ENCODE measurements at regions not wholly inside any gene's neighbourhood (a gene's known extent, or its start where the extent isn't known, plus 50 kb on each side); places are given as distances from the start of the nearest gene placed in this dataset.

DNA sequence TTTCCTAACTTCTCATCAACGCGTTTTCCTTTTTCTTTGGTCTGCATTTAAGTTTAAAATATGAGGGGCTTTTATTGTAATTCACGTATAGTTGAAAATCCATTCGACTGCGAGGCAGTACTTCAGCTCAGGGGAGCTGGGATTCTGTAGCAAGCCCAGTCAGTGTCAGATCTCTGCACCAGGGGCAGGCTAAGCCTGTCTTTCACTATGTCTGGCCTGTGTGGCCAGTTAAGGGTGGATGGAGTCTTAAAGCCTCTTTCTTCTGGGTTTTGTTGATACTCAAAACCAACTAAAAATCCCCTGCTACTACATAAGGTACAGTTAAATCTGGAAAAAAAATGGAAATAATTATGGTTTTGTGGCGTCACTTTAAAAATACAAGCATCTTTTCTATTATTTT is 124.7 kb downstream of the TYW3 start:
- no peaks in the 10 kb centered on the region for H4K20me1 ChIP-seq (replicated peaks; ENCODE audit: insufficient read depth)
- ATAC-seq: peak; percentile 70; the same call in 2 of the 3 replicates
- H3K27ac Mint-ChIP-seq: no peak overlapping the region; the same call in 1 of the 2 replicates
- no peaks in the 10 kb centered on the region for H3K27me3 ChIP-seq (ENCODE audit: insufficient read depth)
- H3K27me3 Mint-ChIP-seq (ENCODE audit: insufficient read depth, low read depth, poor library complexity): no peaks in the 10 kb centered on the region
- DNase-seq (ENCODE audit: low spot score): no peak
- H3K79me2 ChIP-seq (replicated peaks; ENCODE audit: insufficient read depth): no peaks in the 10 kb centered on the region
- peaks cover 17% of the 10 kb centered on the region for H3K9me2 ChIP-seq (ENCODE audit: insufficient read depth)
- H3F3A ChIP-seq (replicated peaks; ENCODE audit: low read depth): no peaks in the 10 kb centered on the region
- peaks cover 7% of the 10 kb centered on the region; the same call in 1 of the 3 replicates for H3K36me3 Mint-ChIP-seq (ENCODE audit: low read depth)
- peaks cover 4% of the 10 kb centered on the region; the same call in 1 of the 3 replicates for H3K9me3 Mint-ChIP-seq
- no peak overlapping the region for H3K4me2 ChIP-seq
- no peaks in the 10 kb centered on the region for H3K36me3 ChIP-seq (ENCODE audit: insufficient read depth)
- TF ChIP-seq, protein P1, sequence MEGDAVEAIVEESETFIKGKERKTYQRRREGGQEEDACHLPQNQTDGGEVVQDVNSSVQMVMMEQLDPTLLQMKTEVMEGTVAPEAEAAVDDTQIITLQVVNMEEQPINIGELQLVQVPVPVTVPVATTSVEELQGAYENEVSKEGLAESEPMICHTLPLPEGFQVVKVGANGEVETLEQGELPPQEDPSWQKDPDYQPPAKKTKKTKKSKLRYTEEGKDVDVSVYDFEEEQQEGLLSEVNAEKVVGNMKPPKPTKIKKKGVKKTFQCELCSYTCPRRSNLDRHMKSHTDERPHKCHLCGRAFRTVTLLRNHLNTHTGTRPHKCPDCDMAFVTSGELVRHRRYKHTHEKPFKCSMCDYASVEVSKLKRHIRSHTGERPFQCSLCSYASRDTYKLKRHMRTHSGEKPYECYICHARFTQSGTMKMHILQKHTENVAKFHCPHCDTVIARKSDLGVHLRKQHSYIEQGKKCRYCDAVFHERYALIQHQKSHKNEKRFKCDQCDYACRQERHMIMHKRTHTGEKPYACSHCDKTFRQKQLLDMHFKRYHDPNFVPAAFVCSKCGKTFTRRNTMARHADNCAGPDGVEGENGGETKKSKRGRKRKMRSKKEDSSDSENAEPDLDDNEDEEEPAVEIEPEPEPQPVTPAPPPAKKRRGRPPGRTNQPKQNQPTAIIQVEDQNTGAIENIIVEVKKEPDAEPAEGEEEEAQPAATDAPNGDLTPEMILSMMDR (conservative IDR thresholded peaks at IDR 0.05; ENCODE audit: low read depth in 2 of 2): 0 out of 4 replicates have a peak, but pooled peaks of 1 of the 2 experiments have one; percentile 7
- TF ChIP-seq EZH2 (IDR thresholded peaks at IDR 0.05; ENCODE audit: low read depth, unreplicated experiment) (no peak), STAT1 (IDR thresholded peaks at IDR 0.05; ENCODE audit: unreplicated experiment) (no peak), ZNF331 (CRISPR knock-in tag; IDR thresholded peaks at IDR 0.05; ENCODE audit: low read depth) (no peak)
- H3K27ac ChIP-seq (ENCODE audit: low read depth): no peak overlapping the region
- H3K4me1 ChIP-seq (ENCODE audit: insufficient read depth): peaks cover 15% of the 10 kb centered on the region; the same call in 1 of the 2 replicates
- H3K4me3 Mint-ChIP-seq: no peak overlapping the region
- H3K4me1 Mint-ChIP-seq: peaks cover 22% of the 10 kb centered on the region
- H2AFZ ChIP-seq: no peak overlapping the region
- H3K4me3 ChIP-seq: no peak overlapping the region

DNA sequence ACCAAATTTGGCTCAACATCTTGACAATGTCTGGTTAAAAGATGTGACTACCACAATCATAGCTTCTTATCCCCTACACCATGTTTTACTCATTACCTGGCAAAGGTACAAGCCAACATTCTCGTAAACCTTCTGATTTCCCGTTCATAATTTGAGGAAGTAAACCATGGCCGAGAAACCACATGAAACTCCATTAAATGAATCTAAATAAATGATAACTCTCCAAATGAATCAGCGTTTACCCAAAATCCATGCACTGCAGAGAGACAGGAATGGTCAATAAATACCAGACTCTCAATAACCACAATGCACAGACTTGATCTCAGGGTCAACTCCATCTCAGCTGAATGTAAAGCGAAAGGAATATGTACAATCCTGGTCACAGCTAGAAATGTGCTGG is 125.2 kb downstream of the TYW3 start:
- Histone ChIP-seq H3K27me3 (ENCODE audit: insufficient read depth) (no peaks in the 10 kb centered on the region), H4K20me1 (replicated peaks; ENCODE audit: insufficient read depth) (no peaks in the 10 kb centered on the region), H3K4me1 (ENCODE audit: insufficient read depth) (peaks cover 15% of the 10 kb centered on the region; the same call in 1 of the 2 replicates), H3K79me2 (replicated peaks; ENCODE audit: insufficient read depth) (no peaks in the 10 kb centered on the region), H3K9me2 (ENCODE audit: insufficient read depth) (peaks cover 17% of the 10 kb centered on the region), H3K27ac (ENCODE audit: low read depth) (no peak overlapping the region), H3K4me2 (no peak overlapping the region), H3K4me3 (no peak overlapping the region), H2AFZ (peak overlapping the region; percentile 67; the same call in 1 of the 2 replicates), H3K36me3 (ENCODE audit: insufficient read depth) (no peaks in the 10 kb centered on the region), H3F3A (replicated peaks; ENCODE audit: low read depth) (no peaks in the 10 kb centered on the region)
- DNase-seq (ENCODE audit: low spot score) (no peak), ATAC-seq (no peak)
- Mint-ChIP-seq H3K4me1 (peaks cover 22% of the 10 kb centered on the region), H3K9me3 (peaks cover 9% of the 10 kb centered on the region; the same call in 1 of the 3 replicates), H3K27me3 (ENCODE audit: insufficient read depth, low read depth, poor library complexity) (no peaks in the 10 kb centered on the region), H3K4me3 (no peak overlapping the region), H3K27ac (no peak overlapping the region), H3K36me3 (ENCODE audit: low read depth) (peaks cover 7% of the 10 kb centered on the region; the same call in 2 of the 3 replicates)
- TF ChIP-seq EZH2phosphoT487 (IDR thresholded peaks at IDR 0.05; ENCODE audit: unreplicated experiment): no peak
- TF ChIP-seq POLR2AphosphoS5 (IDR thresholded peaks at IDR 0.05; ENCODE audit: low read depth): no peak
- TF ChIP-seq, protein P1 (conservative IDR thresholded peaks at IDR 0.05; ENCODE audit: low read depth in 2 of 2): no peak
- no peak for TF ChIP-seq ZNF331 (CRISPR knock-in tag; IDR thresholded peaks at IDR 0.05; ENCODE audit: low read depth)
- TF ChIP-seq, protein P2, sequence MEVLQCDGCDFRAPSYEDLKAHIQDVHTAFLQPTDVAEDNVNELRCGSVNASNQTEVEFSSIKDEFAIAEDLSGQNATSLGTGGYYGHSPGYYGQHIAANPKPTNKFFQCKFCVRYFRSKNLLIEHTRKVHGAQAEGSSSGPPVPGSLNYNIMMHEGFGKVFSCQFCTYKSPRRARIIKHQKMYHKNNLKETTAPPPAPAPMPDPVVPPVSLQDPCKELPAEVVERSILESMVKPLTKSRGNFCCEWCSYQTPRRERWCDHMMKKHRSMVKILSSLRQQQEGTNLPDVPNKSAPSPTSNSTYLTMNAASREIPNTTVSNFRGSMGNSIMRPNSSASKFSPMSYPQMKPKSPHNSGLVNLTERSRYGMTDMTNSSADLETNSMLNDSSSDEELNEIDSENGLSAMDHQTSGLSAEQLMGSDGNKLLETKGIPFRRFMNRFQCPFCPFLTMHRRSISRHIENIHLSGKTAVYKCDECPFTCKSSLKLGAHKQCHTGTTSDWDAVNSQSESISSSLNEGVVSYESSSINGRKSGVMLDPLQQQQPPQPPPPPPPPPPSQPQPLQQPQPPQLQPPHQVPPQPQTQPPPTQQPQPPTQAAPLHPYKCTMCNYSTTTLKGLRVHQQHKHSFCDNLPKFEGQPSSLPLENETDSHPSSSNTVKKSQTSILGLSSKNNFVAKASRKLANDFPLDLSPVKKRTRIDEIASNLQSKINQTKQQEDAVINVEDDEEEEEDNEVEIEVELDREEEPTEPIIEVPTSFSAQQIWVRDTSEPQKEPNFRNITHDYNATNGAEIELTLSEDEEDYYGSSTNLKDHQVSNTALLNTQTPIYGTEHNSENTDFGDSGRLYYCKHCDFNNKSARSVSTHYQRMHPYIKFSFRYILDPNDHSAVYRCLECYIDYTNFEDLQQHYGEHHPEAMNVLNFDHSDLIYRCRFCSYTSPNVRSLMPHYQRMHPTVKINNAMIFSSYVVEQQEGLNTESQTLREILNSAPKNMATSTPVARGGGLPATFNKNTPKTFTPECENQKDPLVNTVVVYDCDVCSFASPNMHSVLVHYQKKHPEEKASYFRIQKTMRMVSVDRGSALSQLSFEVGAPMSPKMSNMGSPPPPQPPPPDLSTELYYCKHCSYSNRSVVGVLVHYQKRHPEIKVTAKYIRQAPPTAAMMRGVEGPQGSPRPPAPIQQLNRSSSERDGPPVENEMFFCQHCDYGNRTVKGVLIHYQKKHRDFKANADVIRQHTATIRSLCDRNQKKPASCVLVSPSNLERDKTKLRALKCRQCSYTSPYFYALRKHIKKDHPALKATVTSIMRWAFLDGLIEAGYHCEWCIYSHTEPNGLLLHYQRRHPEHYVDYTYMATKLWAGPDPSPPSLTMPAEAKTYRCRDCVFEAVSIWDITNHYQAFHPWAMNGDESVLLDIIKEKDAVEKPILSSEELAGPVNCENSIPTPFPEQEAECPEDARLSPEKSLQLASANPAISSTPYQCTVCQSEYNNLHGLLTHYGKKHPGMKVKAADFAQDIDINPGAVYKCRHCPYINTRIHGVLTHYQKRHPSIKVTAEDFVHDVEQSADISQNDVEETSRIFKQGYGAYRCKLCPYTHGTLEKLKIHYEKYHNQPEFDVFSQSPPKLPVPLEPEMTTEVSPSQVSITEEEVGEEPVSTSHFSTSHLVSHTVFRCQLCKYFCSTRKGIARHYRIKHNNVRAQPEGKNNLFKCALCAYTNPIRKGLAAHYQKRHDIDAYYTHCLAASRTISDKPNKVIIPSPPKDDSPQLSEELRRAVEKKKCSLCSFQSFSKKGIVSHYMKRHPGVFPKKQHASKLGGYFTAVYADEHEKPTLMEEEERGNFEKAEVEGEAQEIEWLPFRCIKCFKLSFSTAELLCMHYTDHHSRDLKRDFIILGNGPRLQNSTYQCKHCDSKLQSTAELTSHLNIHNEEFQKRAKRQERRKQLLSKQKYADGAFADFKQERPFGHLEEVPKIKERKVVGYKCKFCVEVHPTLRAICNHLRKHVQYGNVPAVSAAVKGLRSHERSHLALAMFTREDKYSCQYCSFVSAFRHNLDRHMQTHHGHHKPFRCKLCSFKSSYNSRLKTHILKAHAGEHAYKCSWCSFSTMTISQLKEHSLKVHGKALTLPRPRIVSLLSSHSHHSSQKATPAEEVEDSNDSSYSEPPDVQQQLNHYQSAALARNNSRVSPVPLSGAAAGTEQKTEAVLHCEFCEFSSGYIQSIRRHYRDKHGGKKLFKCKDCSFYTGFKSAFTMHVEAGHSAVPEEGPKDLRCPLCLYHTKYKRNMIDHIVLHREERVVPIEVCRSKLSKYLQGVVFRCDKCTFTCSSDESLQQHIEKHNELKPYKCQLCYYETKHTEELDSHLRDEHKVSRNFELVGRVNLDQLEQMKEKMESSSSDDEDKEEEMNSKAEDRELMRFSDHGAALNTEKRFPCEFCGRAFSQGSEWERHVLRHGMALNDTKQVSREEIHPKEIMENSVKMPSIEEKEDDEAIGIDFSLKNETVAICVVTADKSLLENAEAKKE (CRISPR knock-in tag; IDR thresholded peaks at IDR 0.05): no peak
- TF ChIP-seq NANOG (IDR thresholded peaks at IDR 0.05; ENCODE audit: borderline replicate concordance): no peak
- no peak for TF ChIP-seq ZNF114 (CRISPR knock-in tag; IDR thresholded peaks at IDR 0.05)
- TF ChIP-seq STAT1 (IDR thresholded peaks at IDR 0.05; ENCODE audit: unreplicated experiment): no peak
- TF ChIP-seq JUNB (IDR thresholded peaks at IDR 0.05; ENCODE audit: unreplicated experiment): no peak
- no peak for TF ChIP-seq CREB1 (CRISPR knock-in tag; IDR thresholded peaks at IDR 0.05; ENCODE audit: low read depth)
- no peak for TF ChIP-seq EZH2 (IDR thresholded peaks at IDR 0.05; ENCODE audit: low read depth, unreplicated experiment)
